AG09309 (cell line): ENCODE measurements at regions not wholly inside any gene's neighbourhood (a gene's known extent, or its start where the extent isn't known, plus 50 kb on each side); places are given as distances from the start of the nearest gene placed in this dataset.

Experiments used
- DNase-seq: peaks from one replicate; pipeline ENCODE4 v3.0.0-alpha.2; 2010; ENCODE audit warnings: low read depth
- H3K4me3 ChIP-seq: 2 replicates; pipeline ENCODE4 v1.5.1; 2011; ENCODE audit warnings: mild to moderate bottlenecking, low read depth, low read length, moderate library complexity; ENCODE audit not compliant: control insufficient read depth
- TF ChIP-seq, protein P1 (sequence below): IDR thresholded peaks from 2 replicates; pipeline ENCODE4 v1.5.1; 2011; ENCODE audit warnings: mild to moderate bottlenecking, low read depth, low read length, inconsistent platforms; ENCODE audit not compliant: insufficient read depth, control insufficient read depth; ENCODE audit errors: missing control alignments

DNA sequence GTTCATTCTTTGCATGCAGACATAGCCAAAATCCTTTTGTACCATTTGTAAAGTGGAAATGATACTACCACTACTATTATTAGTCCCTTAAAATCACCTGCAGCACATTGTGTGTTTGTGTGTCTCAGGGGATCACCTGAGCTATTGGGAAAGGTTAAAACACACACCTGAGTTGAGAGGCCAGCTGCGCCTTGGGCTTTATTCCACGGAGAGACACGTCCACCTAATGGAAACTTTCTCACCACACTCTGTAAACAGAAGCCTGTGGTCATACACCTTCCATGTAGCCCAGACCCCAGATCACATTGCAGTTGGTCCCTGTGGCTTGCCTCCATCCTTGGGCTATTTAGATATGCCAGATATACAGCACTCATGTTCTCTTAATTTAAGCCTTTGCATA is 81.8 kb upstream of the SH3BP4 start:
- no peak overlapping the region for H3K4me3 ChIP-seq
- DNase-seq, result no peak
- TF ChIP-seq, protein P1, sequence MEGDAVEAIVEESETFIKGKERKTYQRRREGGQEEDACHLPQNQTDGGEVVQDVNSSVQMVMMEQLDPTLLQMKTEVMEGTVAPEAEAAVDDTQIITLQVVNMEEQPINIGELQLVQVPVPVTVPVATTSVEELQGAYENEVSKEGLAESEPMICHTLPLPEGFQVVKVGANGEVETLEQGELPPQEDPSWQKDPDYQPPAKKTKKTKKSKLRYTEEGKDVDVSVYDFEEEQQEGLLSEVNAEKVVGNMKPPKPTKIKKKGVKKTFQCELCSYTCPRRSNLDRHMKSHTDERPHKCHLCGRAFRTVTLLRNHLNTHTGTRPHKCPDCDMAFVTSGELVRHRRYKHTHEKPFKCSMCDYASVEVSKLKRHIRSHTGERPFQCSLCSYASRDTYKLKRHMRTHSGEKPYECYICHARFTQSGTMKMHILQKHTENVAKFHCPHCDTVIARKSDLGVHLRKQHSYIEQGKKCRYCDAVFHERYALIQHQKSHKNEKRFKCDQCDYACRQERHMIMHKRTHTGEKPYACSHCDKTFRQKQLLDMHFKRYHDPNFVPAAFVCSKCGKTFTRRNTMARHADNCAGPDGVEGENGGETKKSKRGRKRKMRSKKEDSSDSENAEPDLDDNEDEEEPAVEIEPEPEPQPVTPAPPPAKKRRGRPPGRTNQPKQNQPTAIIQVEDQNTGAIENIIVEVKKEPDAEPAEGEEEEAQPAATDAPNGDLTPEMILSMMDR, result no peak

DNA sequence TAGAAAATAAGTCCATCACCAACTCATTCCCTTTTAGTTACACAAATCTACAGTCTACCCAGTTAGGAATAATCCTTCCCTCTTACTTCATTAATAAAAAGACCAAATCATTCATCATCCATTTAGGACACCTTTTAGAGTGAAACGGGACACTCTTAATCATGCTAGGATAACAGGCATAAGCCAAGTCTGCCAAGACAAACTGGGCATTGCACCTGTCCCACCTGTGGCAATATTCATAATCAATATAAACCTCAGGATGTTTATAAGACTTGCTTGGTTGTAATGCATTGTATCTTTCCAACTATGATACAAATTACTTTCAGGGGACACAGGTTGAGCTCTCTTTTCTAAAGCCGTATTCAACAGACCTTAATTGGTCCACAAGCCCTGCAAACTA is 82.7 kb upstream of the SH3BP4 start:
- TF ChIP-seq, protein P1, result no peak
- H3K4me3 ChIP-seq, result no peak overlapping the region
- DNase-seq, result no peak

DNA sequence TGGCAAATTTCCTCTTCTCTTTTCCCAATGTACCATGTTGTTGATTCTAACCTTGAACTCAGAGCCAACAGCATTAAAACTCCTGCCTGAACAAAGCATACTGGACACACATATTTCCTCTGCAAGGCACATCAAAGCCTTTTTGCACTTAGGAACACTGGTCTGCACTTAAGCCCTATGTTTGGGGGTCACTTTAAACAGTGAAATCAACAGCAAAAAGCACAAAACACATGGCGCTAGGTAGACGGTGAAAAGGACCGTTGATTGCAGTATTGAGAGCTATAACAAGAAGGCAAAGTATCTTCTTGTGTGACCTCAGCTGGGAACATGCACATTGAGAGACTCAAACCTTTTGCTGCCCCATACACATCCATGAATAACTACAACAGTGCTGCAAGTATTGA is 83.9 kb upstream of the SH3BP4 start:
- no peak for DNase-seq
- TF ChIP-seq, protein P1, result no peak
- no peak overlapping the region for H3K4me3 ChIP-seq

DNA sequence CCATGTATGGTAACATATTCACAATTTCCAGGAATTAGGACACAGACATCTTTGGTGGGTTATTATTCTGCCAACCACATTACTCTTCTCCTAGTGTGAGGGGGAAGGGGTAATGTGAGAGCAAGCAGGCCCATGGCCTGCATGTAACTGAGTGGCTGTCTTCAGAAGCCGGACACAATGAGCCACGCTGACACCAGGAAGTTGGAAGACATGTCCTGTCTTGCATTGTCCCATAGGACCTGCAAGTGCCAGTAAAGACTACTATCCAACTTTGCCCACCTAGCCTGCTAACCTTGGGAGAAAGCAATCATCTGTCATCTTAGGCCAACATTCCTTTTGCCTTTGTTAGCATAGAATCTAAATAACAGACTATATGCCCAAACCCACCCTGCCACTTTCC is 86.2 kb upstream of the SH3BP4 start:
- TF ChIP-seq, protein P1, result no peak
- H3K4me3 ChIP-seq, result no peak overlapping the region
- DNase-seq, result no peak

DNA sequence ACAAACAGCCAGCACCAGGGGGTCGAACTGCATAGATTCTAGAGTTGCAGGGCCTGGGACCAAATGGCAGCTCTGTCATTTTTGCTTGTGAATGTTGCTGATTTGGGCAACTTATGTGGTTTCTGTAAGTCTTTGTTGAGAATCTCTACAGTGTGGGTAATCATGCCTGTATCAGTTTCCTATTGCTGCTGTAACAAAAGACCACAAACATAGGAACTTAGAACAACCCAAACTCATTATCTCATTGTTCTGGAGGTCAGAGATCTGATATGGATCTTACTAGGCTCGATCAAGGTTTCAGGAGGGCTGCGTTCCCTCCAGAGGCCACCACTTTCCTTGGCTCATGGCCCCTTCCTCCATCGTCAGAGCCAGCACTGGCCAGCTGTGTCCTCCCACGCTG is 86.8 kb upstream of the SH3BP4 start:
- TF ChIP-seq, protein P1, result no peak
- DNase-seq, result no peak
- H3K4me3 ChIP-seq, result no peak overlapping the region

DNA sequence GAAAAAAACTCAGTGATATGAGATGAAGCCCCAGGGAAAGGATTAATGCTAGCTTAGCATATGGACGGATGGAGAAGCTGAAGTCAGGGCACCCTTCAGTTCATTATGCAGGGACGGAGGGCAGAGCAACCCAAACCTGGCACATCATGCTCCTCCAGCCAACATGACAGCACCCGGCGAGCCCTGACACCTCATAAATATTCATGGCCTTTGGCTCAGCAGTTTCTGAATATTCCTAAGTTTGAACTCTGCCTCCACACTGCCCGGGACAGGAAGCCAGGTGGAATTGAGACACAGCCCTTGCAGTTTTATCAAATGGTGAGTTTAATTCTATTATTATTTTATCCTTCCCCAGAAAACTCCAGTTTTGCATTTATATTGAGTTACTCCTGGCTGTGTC is 87.3 kb upstream of the SH3BP4 start:
- TF ChIP-seq, protein P1, result no peak

More for the DNA sequence above, 87.3 kb upstream of the SH3BP4 start:
- DNase-seq, result no peak
- no peak overlapping the region for H3K4me3 ChIP-seq
